ENCODE measurements at regions not wholly inside any gene's neighbourhood (a gene's known extent, or its start where the extent isn't known, plus 50 kb on each side); places are given as distances from the start of the nearest gene placed in this dataset.

DNA sequence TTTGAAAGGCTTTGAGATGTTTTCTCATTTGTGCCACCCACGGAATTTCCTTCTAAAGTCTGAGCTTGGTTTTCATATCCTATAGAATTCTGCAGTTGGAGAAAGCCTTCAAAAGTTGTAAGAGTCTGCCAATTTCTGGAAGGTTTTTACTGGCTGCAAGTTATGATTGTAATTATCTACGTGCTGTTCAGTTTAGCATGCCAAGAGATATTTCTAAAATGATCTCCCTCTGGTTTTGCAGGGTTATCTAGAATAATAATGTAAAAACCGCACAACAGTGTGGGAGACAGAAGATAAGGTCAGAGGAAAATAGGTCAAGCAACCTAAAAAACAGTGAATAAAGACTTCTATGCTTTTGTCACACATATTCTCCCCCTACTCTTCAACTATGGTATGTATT lies 69.3 kb downstream of the MTERF1 start:
- DNase-seq (ENCODE audit: low read depth in 4 of 4, low spot score in 2 of 4): no peak

DNA sequence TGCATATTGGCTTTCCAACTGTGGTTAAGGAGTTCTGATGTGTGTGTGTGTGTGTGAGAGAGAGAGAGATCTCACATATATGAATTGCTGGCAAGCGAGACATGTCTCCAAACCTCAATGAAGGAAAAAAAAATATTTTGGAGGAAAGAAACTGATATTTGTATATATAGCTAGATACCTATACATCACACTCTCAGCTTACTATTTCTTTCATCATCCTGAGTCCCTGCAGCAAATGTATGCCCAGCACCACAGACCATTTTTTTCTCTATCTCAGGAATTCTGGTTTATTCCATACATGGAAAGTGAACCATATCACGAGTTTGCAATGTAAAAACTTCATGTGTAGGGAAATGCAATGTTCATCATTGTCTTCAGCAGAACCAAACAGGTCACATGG lies 68.9 kb downstream of the MTERF1 start:
- no peak for DNase-seq (ENCODE audit: low read depth in 4 of 4, low spot score in 2 of 4)

DNA sequence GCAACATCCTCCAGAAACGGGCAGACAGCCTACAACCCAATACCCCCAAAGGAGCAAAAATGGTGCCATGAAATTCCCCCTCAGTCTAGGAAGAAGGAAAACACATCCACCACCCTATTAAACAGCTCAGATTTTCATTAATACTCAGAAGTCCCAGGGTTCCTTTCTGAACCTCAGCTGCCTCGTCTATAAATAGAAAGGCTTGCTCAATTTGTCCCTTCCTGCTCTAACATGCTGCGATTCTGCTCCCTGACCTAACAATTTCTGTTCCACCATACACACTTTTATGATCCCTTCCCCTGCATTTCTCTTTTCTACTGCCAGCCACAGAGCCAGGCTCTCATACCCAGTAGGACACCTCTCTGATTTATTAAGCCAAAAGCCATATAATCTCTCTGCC lies 68.1 kb downstream of the MTERF1 start:
- DNase-seq (ENCODE audit: low read depth in 4 of 4, low spot score in 2 of 4): no peak

DNA sequence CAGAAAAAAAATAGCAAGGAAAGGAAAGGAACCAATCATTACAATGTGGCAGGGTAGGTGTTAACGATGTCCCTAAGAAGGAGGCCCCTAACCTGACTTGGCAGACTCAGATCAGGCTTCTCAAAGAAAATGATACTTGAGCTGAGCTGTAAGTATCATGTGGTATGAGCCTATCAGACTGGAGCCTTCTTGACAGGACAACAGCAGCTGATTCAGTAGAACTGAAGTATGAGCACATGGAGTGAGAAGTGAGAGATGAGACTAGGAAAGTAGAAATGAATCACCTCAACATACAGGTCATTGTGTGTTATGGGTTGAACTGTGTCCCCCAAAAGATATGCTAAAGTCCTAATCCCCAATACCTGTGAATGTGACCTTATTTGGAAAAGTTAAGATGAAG lies 66.3 kb downstream of the MTERF1 start:
- no peak for DNase-seq (ENCODE audit: low read depth in 4 of 4, low spot score in 2 of 4)
